ENCODE measurements at regions not wholly inside any gene's neighbourhood (a gene's known extent, or its start where the extent isn't known, plus 50 kb on each side); places are given as distances from the start of the nearest gene placed in this dataset.

DNA sequence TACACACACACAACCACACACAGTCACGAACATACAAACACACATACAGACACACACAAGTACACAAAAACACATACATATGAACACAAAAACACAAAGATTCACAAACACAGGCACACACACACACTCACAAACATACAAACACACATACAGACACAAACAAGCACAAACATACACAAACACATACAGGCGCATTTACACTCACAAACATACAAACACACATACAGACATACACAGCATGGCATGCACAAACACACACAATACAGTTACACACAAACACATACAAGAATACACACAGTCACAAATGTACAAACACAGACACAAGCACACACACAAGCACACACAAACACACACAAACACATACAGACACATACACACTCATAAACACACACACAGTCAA is 247.9 kb downstream of the TENT4A start:
- no peak for TF ChIP-seq POLR2AphosphoS5 (IDR thresholded peaks at IDR 0.05; ENCODE audit: borderline replicate concordance, low read depth, low read length)
- no peak for TF ChIP-seq EZH2 (IDR thresholded peaks at IDR 0.05)
